ENCODE measurements at regions not wholly inside any gene's neighbourhood (a gene's known extent, or its start where the extent isn't known, plus 50 kb on each side); places are given as distances from the start of the nearest gene placed in this dataset.

DNA sequence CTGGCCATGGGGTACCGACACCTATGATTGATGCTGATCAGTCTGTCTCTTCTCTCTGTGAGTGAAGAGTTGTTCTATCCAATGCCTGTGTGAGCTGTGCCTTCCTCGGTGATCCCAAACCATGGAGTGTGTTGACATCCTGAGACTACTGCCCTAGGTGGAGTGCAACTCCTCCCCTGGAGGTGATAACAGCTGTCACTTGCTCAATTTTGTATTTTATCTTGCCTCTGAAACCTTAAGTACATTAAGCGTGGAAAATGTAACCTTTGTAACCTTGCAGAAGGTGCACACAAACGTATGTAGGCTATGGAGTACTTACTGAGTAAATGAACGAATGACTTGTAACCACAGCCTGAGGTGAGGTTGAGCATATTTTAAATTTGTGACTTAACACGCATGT is 256.2 kb downstream of the FNDC1 start:
- Histone ChIP-seq H3K79me2 (ENCODE audit: control insufficient read depth, insufficient read depth, low read length) (no peaks in the 10 kb centered on the region), H3K27ac (ENCODE audit: insufficient read depth, low read length) (no peak overlapping the region), H3K9me3 (ENCODE audit: control insufficient read depth, insufficient read depth, low read depth, low read length) (no peaks in the 10 kb centered on the region), H3K9ac (ENCODE audit: insufficient read depth, low read length) (no peak overlapping the region), H3K27me3 (ENCODE audit: control insufficient read depth, insufficient read depth, low read length) (no peaks in the 10 kb centered on the region), H2AFZ (ENCODE audit: low read length) (no peak overlapping the region), H3K4me2 (ENCODE audit: extremely low read depth, insufficient read depth, low read length) (no peak overlapping the region), H3K36me3 (ENCODE audit: control insufficient read depth, insufficient read depth, low read length) (no peaks in the 10 kb centered on the region), H3K4me3 (replicated peaks in 1 of 4; ENCODE audit: control extremely low read depth in 1 of 4, insufficient read depth in 1 of 4, low read depth in 3 of 4, low read length in 4 of 4) (no peak overlapping the region), H3K4me1 (ENCODE audit: control insufficient read depth, extremely low read depth, insufficient read depth, low read length) (no peaks in the 10 kb centered on the region), H4K20me1 (ENCODE audit: control insufficient read depth, extremely low read depth, insufficient read depth, low read length) (no peaks in the 10 kb centered on the region)
- TF ChIP-seq EZH2 (IDR thresholded peaks at IDR 0.05; ENCODE audit: low read length, missing control alignments) (no peak), CTCF (conservative IDR thresholded peaks at IDR 0.05 in 1 of 2, IDR thresholded peaks at IDR 0.05 in 1 of 2; ENCODE audit: low read depth in 1 of 2, low read length in 2 of 2) (no peak)
- no peak for DNase-seq (ENCODE audit: low read depth in 2 of 2)

DNA sequence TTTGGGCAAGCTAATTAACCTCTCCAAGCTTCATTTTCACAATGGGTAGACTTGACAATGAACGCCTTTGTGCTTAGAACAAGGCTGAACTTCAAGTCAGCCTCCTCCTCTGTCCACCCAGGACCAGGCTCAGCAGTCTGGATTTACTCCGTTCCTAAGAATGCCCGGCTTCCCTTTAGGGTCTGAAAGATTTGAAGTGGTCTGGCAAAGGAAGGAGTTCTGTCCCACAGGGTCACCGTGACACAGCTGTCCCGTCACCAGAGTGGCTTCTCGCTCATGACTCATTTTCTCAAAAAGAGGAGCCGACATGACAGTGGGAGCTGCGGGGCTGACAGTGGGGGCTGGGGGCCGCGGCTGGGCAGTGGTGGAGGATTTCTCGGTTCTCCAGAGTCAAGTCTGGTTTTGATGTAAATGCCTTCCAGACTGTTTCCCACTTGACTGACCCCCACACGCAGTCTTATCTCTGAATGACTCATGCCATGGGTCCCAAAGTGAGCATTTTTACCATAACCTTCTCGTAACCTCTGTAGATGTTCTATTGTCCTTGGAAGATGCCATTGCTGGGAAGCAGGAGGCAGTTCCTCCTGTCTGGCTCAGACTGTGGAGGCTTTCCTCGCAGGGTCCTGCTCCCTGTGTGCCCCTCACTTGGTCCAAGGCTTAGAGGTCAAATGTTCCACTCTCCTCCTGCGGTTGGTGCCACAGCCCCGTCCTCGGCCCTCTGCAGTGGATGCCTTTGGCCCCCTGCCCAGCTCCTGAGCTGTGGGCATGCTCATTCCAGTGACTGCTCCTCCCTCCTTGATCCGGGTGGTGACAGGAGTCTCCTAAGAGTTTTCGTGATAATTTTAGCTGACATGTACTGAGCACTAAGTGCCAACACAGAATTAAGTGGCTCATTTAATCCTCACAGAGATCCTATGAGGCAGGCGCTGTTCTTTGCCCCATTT is 253.1 kb downstream of the FNDC1 start:
- DNase-seq (ENCODE audit: low read depth in 2 of 2) = peak in 1 of 2 donors; percentile 83

DNA sequence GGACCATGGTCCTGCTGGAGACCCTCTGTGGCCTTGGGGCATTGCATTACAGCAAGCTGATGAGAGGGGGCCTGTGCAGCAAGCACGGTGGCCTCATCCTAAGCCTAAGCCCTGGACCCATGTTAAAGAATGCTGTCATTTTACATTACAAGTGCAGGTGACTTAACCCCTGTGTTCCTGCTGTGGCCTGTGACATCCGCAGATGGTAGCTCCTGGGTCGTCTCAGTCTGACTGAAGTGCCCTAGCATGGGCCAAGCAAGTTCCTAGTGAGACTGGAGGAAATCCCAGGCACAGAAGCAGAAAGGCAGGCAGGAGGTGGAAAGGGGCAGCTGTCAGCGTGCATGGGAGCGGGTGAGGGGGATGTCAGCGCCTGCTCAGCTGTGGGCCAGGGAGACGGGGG is 252.4 kb downstream of the FNDC1 start:
- Histone ChIP-seq H3K4me3 (replicated peaks in 1 of 4; ENCODE audit: control extremely low read depth in 1 of 4, insufficient read depth in 1 of 4, low read depth in 3 of 4, low read length in 4 of 4) (no peak overlapping the region), H3K36me3 (ENCODE audit: control insufficient read depth, insufficient read depth, low read length) (no peaks in the 10 kb centered on the region), H3K4me2 (ENCODE audit: extremely low read depth, insufficient read depth, low read length) (no peak overlapping the region), H4K20me1 (ENCODE audit: control insufficient read depth, extremely low read depth, insufficient read depth, low read length) (no peaks in the 10 kb centered on the region), H3K9ac (ENCODE audit: insufficient read depth, low read length) (no peak overlapping the region), H3K9me3 (ENCODE audit: control insufficient read depth, insufficient read depth, low read depth, low read length) (no peaks in the 10 kb centered on the region), H3K4me1 (ENCODE audit: control insufficient read depth, extremely low read depth, insufficient read depth, low read length) (no peaks in the 10 kb centered on the region), H3K79me2 (ENCODE audit: control insufficient read depth, insufficient read depth, low read length) (no peaks in the 10 kb centered on the region), H2AFZ (ENCODE audit: low read length) (no peak overlapping the region), H3K27ac (ENCODE audit: insufficient read depth, low read length) (no peak overlapping the region), H3K27me3 (ENCODE audit: control insufficient read depth, insufficient read depth, low read length) (no peaks in the 10 kb centered on the region)
- TF ChIP-seq CTCF (conservative IDR thresholded peaks at IDR 0.05 in 1 of 2, IDR thresholded peaks at IDR 0.05 in 1 of 2; ENCODE audit: low read depth in 1 of 2, low read length in 2 of 2) (no peak), EZH2 (IDR thresholded peaks at IDR 0.05; ENCODE audit: low read length, missing control alignments) (no peak)
- DNase-seq (ENCODE audit: low read depth in 2 of 2) = no peak

More for the DNA sequence above, 253.1 kb downstream of the FNDC1 start:
- Histone ChIP-seq H3K9ac (ENCODE audit: insufficient read depth, low read length) (no peak overlapping the region), H3K79me2 (ENCODE audit: control insufficient read depth, insufficient read depth, low read length) (no peaks in the 10 kb centered on the region), H3K4me1 (ENCODE audit: control insufficient read depth, extremely low read depth, insufficient read depth, low read length) (no peaks in the 10 kb centered on the region), H2AFZ (ENCODE audit: low read length) (no peak overlapping the region), H3K27ac (ENCODE audit: insufficient read depth, low read length) (no peak overlapping the region), H3K4me2 (ENCODE audit: extremely low read depth, insufficient read depth, low read length) (no peak overlapping the region), H3K4me3 (replicated peaks in 1 of 4; ENCODE audit: control extremely low read depth in 1 of 4, insufficient read depth in 1 of 4, low read depth in 3 of 4, low read length in 4 of 4) (no peak overlapping the region), H3K36me3 (ENCODE audit: control insufficient read depth, insufficient read depth, low read length) (no peaks in the 10 kb centered on the region), H3K27me3 (ENCODE audit: control insufficient read depth, insufficient read depth, low read length) (no peaks in the 10 kb centered on the region), H3K9me3 (ENCODE audit: control insufficient read depth, insufficient read depth, low read depth, low read length) (no peaks in the 10 kb centered on the region), H4K20me1 (ENCODE audit: control insufficient read depth, extremely low read depth, insufficient read depth, low read length) (no peaks in the 10 kb centered on the region)
- no peak for TF ChIP-seq EZH2 (IDR thresholded peaks at IDR 0.05; ENCODE audit: low read length, missing control alignments)
- no peak for TF ChIP-seq CTCF (conservative IDR thresholded peaks at IDR 0.05 in 1 of 2, IDR thresholded peaks at IDR 0.05 in 1 of 2; ENCODE audit: low read depth in 1 of 2, low read length in 2 of 2)
